ENCODE measurements at regions not wholly inside any gene's neighbourhood (a gene's known extent, or its start where the extent isn't known, plus 50 kb on each side); places are given as distances from the start of the nearest gene placed in this dataset.
"Not testable (repeated sequence)": the region's sequence is repeated elsewhere in the genome, so short reads cannot be mapped to it uniquely, and the experiment has no call there.

- DNase-seq (ENCODE audit: low read depth) = no peak
Measured at GRCh38 chr10:117747636-117748035, 205.1 kb downstream of the EMX2 start.

- no peak for DNase-seq (ENCODE audit: low read depth)
Measured at GRCh38 chr10:117748058-117748457, 205.5 kb downstream of the EMX2 start.

GRCh38 chr10:117750616-117751015 is 208.1 kb downstream of the EMX2 start:
- no peak for DNase-seq (ENCODE audit: low read depth)

- DNase-seq (ENCODE audit: low read depth) = no peak
Measured at GRCh38 chr10:117751259-117751658, 208.7 kb downstream of the EMX2 start.

GRCh38 chr10:117752103-117752502 is 209.6 kb downstream of the EMX2 start:
- DNase-seq (ENCODE audit: low read depth) = no peak

GRCh38 chr10:117754770-117755658 is 212.5 kb downstream of the EMX2 start:
- no peak for DNase-seq (ENCODE audit: low read depth)

GRCh38 chr10:117755659-117756014 is 213.1 kb downstream of the EMX2 start:
- DNase-seq (ENCODE audit: low read depth) = no peak

- no peak for DNase-seq (ENCODE audit: low read depth)
Measured at GRCh38 chr10:117757086-117757720, 214.7 kb downstream of the EMX2 start.

GRCh38 chr10:117759266-117759665 is 216.7 kb downstream of the EMX2 start:
- no peak for DNase-seq (ENCODE audit: low read depth)

- no peak for DNase-seq (ENCODE audit: low read depth)
Measured at GRCh38 chr10:117761695-117762094, 219.1 kb downstream of the EMX2 start.

- no peak for DNase-seq (ENCODE audit: low read depth)
Measured at GRCh38 chr10:117762126-117762818, 219.7 kb downstream of the EMX2 start.

- peak; percentile 15 for DNase-seq (ENCODE audit: low read depth)
Measured at GRCh38 chr10:117762819-117763172, 220.2 kb downstream of the EMX2 start.

GRCh38 chr10:117763528-117763927 is 221.0 kb downstream of the EMX2 start:
- no peak for DNase-seq (ENCODE audit: low read depth)

GRCh38 chr10:117768333-117769042 is 225.9 kb downstream of the EMX2 start:
- DNase-seq (ENCODE audit: low read depth) = no peak

- DNase-seq (ENCODE audit: low read depth) = no peak
Measured at GRCh38 chr10:117775526-117775925, 233.0 kb downstream of the EMX2 start.

GRCh38 chr10:117777222-117777621 is 234.7 kb downstream of the EMX2 start:
- not testable (repeated sequence) for DNase-seq (ENCODE audit: low read depth)

- DNase-seq (ENCODE audit: low read depth) = no peak
Measured at GRCh38 chr10:117778241-117778640, 235.7 kb downstream of the EMX2 start.

- no peak for DNase-seq (ENCODE audit: low read depth)
Measured at GRCh38 chr10:117780411-117780810, 237.9 kb downstream of the EMX2 start.

GRCh38 chr10:117781216-117781831 is 238.8 kb downstream of the EMX2 start:
- no peak for DNase-seq (ENCODE audit: low read depth)

GRCh38 chr10:117782276-117782675 is 239.7 kb downstream of the EMX2 start:
- no peak for DNase-seq (ENCODE audit: low read depth)

GRCh38 chr10:117783698-117784395 is 241.3 kb downstream of the EMX2 start:
- no peak for DNase-seq (ENCODE audit: low read depth)
